CD4-positive, alpha-beta T cell treated with Interleukin-6 for 4 hours (primary cell): ENCODE measurements at regions not wholly inside any gene's neighbourhood (a gene's known extent, or its start where the extent isn't known, plus 50 kb on each side); places are given as distances from the start of the nearest gene placed in this dataset.

ENCODE experiments used
- DNase-seq: peaks from one replicate; pipeline ENCODE4 v3.0.0-alpha.2; 2020; ENCODE audit warnings: mixed read lengths

DNA sequence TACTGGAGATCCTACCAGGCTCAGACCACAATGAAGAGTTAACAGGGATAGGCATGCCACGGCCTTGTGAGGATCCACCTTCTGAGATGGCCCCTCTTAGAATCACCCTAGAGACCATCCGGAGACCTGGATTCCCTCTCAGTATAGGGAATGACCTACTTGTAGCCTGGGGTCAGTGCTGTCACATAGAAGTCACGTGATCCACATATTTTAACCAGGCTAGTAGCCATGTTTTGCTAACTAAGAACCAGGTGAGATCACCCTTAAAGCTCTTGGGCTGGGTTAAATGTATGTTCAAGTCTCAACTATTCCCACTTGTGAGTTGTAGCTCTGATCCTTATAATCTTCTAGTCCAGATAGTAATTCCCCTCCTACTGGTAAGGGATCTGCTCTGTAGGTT lies 215.4 kb downstream of the CCNG2 start:
- DNase-seq: no peak

DNA sequence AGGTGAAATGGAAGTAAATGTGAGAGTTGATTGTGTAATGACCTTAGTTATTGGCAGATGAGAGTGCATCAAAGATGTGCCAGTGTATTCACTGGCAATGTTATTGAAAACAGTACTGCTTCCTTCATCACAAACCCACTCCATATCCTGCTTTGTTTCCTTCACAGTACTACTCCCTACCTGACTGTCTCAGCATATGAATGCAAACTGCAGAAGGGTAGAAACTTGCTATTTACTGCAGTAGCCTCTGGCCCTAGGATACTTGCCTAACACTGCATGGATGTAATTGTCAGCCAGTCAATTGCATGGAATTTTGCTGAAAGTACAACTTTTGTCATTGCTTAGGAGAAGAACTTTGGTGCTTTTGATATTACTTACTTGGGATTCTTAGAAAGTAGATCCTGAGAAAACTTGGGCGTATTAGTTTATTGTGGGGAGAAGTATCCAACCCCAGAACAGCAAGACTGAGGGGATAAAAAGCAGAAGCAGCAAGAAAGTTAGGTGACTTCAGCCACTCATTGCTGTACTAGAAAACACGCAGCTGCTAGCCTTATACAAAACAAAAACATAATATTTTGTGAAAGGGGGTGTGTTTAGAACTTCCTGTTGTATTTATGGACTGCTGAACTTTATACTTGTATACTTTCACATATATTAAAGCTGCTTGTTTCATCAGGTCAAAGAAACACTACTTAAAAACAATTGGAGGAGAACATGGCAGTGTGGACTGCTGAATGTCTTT lies 219.0 kb downstream of the CCNG2 start:
- no peak for DNase-seq

DNA sequence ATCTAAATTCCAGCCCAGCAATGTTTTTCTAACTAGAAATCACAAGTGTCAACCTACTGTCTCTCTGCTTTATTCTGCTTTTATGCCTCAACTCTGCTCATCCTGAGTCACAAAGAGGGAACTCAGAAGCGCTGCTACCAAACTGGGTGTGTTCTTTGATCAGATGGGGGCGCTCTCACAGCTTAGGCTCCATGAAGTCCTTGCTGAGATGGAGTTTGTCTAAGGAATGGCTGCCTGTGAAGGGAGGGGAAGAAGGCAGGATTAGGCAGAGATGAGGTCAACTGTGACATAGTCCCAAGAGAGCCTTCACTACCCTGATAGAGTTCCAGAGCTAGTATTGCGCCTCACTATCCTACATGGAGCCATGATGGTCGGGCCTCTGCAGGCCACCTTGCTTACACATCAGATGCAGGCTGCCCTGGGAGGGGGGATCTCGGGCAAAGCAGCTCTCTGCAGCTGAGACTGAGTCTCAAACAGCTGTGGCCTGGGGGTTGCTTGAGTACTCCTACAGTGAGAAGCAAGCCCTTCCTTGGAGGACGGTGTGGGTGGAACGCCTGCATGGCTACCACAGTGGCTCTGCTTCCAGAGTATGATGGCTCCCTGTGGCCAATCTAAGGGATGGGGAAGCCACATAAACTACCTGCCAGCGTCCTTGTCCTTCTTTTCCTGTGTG lies 219.9 kb downstream of the CCNG2 start:
- DNase-seq: no peak

DNA sequence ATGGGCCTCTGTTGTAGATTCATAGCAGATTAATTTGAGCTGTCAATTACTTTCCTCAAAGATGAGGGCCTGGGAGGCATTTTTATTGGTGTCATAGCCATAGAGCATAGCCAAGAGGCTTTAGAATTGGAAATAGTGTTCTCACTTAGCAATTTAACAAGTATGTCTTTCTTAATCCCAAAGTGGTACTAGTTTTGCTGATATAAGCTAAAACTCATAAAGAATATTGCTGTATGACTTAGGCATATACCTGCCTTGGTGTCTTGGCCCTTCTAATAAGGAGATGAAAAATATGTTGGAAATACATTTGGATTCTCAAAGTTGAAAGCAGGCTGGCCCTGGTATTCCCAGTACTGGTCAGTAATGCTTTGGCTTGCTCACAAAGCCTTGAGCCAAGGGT lies 221.5 kb upstream of the CXCL13 start:
- DNase-seq: no peak

DNA sequence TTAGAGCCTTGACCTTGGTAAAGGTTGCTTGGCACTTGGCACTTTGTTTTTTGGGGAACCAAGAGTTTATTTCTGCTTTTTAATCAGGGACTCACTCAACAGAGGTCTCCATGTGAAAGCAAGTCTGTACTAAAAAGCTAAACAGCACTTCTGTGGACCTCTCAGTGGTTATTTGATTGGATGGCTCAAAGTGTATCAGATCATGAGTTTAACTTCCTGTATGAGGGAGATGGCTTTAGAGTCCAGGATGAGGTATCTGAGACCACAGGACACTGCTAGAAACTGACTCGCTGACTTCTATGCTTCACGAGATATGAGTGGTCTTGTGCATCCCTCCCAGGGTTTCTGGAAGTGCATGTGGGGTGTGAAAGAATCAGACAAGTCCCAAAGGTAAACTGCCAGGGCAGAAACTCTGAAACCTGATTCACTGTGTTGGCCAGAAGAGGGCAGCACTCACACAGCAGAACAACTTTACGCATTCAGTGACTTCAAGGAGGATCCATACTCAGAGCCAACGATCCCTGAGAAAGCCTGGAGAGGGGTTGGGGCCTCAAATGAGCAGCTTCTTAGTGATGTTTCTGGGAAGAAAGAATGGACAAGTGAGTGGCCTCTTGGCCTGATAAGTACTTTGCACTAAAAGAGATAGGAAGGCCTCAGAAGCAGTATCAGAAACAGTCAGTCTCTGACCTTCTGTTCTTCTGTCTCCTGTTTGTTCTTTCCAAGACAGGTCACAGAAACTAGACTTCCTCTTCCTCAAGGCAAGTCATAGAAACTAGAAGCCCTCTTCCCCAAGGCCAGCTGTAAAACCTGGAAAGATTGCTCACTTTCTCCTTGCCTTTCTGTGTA lies 220.3 kb upstream of the CXCL13 start:
- DNase-seq: peak; percentile 43

DNA sequence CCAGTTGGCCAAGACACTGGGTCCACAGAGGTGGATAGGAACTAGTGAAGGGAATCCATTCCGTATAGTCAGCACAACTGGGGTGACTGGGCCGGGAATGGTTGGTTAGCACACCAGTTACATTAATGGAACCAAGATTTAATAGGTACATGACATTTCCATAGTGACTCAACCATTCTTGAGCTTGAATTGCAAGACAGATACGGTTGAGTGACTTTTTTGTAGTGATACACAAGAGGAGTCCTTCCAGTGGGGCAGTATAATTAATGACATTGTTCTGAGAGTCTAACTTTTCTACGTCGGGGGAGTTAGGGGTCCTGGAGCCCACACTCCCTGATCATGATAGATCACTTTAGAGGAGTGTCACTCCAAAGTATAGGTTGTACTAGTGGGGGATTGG lies 211.6 kb upstream of the CXCL13 start:
- no peak for DNase-seq

DNA sequence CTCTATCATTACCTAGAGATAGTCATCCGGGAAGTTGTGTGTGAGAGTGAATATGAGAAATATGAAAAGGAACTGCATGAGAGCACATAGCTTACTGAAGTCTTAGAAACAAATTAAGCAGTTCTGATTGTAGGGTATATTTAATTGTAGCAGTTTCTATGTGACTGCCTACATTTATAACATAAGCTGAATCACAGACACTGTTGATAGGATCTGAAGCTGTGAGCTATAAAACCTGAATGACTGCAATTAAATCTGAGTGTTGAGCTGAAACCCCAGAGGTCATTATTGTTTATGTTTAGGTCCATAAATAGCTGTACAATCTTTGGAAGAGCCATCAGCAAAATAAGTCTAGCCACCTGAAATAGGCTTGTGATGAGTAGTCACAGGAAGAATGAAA lies 210.1 kb upstream of the CXCL13 start:
- DNase-seq: no peak

DNA sequence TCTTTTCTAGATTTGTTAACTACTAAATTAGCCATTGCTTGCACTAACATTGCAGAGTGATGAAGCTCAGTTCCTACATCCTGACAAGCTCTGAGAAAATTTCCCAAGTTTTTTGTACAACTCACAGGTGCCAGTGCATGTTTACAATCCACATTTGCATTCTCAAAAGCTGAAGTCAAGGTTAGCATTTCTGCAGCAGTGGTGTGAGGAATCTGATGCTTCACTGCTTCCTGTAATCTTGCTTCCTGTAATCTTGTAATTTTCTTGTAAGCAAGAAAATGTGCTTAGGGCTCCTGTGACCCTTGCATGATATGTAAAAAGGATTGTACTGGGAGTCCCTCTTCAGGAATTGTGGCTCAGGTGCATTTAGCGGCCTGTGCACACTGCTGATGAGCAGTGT lies 207.4 kb upstream of the CXCL13 start:
- DNase-seq: no peak

DNA sequence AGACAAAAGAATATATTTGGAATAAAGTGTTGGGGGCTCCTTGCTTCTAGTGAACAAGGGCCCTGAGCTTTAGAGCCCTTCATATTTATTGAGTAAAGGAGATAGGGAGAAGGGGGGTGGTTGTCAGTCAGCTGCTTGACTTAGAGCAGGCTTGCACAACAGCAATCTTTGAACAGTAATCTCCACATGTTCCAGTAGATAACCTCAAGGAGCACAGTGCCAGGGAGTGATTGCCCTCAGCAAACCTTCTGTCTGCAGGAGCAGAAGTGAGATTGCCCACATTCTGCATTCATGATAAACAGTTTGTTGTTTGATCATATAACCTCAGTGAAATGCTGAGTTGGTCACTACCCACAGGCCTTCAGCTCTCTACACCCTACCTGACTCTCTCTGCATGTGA lies 205.8 kb upstream of the CXCL13 start:
- no peak for DNase-seq

DNA sequence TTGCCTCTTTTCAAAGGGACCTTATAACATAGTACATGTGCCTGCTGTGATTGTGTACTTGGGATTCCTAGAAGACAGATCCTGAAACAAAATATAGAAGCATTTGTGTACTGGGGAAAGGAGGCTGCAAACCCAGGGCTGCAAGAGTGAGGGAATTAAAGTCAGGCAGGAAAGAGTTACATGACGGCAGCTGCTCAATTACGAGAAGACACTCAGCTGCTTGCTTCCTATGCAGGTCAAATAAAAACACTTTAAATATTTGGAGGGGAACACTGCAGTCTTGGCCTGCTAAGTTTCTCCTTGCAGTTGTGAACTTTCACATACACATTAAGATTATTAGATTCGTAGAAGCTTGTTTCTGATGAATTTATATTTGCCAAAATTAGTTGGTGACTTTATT lies 191.9 kb upstream of the CXCL13 start:
- no peak for DNase-seq

DNA sequence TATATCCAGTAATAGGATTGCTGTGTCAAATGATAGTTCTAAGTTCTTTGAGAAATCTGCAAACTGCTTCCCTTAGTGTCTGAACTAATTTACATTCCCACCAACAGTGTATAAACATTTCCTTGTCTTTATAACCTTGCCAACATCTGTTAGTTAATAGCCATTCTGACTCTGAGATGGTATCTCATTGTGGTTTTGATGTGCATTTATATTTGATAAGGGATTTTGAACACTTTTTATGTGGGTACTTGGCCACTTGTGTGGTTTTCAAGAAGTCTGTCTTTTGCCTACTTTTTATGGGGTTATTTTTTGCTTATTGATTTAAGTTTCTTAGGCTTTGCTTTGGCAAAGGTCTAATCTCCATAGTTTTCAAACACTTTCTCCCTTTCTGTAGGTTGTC lies 189.9 kb upstream of the CXCL13 start:
- no peak for DNase-seq

DNA sequence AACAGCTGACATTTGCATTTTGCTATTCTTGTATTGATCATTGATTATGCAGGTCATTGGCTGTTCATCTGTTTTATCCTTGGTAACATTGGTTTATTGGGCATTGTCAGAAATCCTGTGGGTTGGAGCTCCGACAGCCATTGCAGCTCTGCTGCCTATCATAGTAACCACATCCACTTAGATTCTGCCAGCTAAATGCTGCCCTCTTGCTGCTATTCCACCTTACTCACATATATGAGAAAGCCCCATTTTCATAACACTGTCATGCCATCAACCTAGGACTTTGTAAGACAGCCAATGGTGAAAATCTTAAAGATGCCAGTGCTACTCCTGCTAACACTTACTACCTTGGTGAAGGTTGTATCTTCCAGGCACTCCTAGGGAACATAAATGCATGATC lies 187.3 kb upstream of the CXCL13 start:
- DNase-seq: no peak

DNA sequence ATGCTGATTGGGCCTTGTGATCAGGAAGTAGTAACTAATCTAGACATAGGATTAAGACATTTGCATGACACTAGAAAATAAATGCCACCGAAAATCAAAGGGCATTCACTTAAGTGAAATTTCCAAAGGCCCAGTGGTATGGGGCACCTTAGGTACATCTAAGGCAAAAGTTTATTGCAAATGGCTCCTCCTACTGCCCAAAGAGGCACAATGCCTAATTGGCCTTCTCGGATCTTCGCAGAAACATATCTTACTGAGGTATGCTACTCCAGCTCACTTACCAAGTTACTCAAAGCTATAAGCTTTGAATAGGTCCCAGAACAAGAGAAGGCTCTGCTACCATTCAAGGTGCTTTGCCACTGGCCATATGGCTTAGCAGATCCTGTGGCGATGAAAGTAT lies 174.8 kb upstream of the CXCL13 start:
- no peak for DNase-seq

DNA sequence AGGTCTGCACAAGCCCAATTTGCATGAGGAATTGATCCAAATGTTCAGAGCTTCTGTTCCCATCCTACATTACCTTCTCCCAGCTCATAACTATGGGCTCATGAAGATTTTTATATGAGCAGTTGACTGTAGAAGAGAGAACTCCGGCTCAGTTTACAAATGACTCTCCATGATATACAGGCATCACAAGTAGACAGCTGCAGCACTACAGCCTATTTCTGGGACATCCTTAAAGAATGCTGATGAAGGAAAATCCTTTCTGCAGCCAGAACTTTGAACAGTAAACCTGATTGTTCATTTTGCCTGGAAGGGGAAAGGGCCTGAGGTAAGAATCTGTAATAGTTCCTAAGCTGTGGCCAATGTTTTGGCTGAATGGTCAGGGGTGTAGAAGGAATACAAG lies 174.1 kb upstream of the CXCL13 start:
- no peak for DNase-seq

DNA sequence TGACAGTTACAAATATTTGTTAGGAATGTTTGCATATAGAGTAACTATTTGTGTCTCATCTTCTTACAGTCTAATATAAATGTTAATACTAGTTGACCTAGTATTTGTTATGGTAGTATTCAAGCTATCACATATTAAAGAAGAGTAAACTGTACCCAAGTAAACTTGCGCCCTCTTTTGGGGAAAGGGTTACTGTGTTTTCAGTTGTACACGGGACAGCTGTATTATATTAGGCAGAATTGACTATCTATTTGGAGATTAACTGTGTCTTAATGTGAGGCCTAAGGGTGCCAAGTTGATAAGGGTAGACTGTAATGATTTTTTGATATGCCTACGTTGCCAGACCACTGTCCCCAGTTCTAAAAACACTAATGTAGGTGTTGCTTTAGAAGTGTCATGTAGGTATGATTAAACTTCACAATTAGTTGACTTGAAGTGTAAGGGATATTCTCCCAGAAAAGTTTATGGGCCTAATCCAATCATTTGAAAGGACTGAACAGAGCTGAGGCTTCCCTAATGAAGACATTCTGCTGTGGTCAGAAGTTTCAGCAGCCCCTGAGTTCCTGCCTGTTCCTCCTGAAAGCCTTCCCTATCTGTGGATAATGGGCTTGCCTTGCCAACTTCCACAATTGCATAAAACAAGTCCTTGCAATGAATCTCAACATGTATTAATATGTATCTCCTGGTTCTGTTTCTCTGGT lies 172.8 kb upstream of the CXCL13 start:
- DNase-seq: no peak

DNA sequence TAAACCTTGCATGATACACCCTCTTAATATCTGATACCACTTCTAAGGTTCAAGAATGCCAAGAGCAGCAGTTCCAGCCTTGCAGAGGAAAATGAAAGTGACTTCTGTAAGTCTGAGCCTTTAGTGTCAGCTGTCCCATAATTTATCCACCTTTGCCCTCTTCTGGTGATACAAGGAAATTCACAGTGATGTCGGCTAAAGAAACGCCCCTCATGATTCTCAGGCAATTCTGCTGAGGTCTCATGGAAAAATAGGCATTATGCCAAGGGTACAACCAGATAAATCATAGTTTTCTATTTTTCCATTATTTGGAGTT lies 172.2 kb upstream of the CXCL13 start:
- no peak for DNase-seq

DNA sequence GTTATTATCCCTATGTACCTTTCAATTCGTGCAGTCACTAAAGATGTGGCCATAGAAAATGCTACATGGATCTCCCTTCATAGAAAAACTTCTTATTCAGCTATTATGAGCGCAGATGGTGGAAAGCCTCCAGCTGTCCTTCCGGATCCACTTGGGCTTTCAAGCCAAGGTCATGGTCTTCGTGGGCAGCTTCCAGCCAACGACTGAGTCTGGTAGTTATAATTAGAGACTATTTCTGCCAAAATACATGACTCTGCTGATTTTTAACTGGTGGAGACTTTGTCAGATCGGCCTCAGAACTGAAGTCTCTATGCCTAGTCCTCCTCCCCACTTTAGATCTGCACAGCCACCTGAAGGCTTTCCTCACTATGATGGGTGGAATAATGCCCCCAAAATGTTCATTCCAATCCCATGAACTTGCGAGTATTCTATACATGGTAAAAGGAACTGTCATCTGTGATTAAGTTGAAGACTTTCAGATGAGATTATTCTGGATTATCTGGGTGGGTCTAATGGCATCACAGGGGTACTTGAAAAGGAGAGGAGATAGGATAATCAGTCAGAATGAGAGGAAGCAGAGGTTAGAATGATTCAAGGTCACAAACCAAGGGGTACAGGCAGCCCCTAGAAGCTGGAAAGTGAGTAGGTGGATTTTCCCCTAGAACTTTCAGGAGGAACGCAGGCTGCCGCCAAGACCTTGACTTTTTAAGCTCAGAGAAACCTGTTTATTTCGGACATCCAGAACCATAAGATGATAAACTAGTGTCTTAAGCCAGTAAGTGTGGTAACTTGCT lies 171.1 kb upstream of the CXCL13 start:
- DNase-seq: no peak

DNA sequence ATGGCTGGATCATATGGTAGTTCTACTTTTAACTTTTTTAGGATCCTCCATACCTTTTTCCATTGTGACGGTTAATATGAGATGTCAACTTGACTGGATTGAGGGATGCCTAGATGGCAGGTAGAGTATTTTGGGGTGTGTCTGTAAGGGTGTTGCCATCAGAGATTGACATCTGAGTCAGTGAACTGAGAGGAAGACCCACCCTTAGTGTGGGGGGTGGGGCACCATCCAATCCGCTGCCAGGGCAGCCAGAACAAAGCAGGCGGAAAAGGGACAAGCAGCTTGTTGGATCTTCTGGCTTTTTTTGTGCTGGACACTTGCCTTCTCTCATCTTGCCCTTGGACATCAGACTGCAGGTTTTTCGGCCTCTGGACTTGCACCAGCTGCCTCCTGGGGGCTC lies 168.5 kb upstream of the CXCL13 start:
- DNase-seq: no peak

DNA sequence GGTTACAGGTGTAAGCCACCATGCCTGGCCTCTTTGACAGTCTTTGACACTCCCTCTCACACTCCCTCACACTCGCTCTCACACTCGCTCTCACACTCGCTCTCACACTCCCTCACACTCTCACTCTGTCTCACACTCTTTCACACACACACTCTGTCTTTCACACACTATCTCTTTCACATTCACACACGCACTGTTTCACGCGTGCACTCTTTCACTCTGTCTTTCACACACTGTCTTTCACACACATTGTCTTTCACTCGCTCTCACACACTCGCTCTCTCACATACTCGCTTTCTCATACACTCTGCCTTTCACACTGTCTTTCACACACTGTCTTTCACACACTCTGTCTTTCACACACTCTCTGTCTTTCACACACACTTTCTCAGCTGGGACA lies 167.1 kb upstream of the CXCL13 start:
- DNase-seq: no peak

DNA sequence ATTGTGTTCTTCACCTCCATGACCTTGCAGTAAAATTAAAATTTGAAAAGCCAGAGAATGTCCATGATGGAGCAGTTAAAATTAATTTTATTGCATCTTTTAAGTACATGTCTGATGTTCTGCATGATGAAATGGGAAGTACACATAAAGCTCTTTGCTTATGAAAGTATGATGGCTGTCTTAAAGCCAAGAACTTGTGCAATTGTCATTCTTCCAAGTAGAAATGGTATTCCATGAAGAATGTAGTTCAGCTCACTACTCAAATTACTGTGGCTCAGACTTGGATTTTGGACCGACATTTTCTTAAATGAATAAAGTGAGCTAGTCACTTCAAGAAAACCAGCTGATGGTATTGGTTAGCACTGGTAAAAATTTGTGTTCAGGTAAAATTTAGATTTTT lies 161.7 kb upstream of the CXCL13 start:
- DNase-seq: no peak

DNA sequence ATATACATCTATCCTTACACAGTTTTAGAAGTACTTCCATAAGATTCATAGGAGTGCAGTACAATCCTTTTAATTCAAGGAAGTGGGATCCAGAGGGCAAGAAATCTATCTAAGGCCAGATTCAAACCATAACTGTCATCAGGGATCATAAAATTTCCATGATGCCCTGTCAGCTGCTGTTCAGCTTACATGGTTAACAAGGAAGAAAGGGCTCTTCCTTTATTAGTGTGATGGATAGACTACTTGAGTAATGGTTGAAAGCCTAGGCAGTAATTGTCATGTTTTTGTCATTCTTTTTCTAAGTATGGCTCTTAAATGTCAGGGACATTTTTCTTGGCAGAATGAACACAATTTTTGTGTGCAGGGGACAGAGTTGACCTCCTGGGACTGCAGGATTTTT lies 159.8 kb upstream of the CXCL13 start:
- no peak for DNase-seq

DNA sequence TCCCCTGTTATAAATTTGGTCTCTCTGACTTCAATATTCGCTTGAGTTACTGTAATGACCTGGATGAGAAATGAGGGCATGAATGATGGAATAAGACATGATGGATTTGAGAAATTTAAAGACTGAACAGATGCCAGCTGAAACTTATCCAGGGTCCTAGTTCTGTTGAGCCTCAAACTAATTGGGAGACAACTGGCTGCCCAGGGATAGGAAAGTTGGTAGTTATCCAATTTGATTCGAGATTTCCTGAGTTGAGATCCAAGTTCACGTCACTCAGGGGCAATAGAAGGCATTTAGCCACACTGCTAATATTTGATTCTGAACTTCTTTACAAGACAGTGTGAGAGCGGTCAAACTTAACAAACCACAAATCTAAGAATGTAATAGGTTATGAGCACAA lies 159.0 kb upstream of the CXCL13 start:
- no peak for DNase-seq

DNA sequence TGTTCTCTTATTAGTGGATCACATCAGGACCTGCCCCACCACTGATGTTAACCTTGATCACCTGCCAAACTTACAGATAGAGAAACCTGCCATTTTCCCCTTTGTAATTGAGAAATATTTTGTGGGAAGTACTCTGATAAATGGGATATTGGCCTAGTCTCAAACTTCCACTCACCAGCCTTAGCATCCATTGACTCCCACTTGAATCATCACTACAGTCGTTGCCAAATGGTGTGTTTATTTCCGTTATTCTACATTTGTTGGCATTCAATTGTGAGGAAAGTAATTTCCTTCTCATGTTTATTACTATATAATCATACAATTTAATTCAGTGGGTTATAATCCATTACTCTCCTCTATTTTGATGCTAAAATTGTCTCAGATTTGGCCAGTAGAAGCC lies 156.4 kb upstream of the CXCL13 start:
- DNase-seq: no peak
